SW480 (cell line): ENCODE measurements at regions not wholly inside any gene's neighbourhood (a gene's known extent, or its start where the extent isn't known, plus 50 kb on each side); places are given as distances from the start of the nearest gene placed in this dataset.

Experiments
- DNase-seq: peaks from one replicate; pipeline ENCODE4 v3.0.0-alpha.2; 2016; ENCODE audit warnings: low spot score

DNA sequence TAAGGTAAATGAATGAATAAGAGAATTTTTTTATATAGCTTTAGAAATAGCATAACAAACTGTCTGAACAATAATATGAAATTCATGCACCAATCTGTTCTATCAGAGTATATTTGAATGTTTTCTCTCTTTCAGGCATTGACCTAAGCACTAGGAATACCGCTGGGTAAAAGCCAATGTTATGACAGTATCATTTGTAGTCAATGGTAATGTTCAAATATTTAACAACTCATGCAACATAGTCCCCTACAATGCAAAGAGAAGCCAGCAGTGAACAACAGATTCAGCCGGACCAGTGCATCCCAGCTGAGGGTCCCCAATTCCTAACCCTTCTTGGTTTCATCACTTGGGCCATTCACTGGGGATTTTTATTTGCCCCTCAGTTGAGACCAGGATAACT, 52.6 kb upstream of the MYCBP2 start:
- no peak for DNase-seq

DNA sequence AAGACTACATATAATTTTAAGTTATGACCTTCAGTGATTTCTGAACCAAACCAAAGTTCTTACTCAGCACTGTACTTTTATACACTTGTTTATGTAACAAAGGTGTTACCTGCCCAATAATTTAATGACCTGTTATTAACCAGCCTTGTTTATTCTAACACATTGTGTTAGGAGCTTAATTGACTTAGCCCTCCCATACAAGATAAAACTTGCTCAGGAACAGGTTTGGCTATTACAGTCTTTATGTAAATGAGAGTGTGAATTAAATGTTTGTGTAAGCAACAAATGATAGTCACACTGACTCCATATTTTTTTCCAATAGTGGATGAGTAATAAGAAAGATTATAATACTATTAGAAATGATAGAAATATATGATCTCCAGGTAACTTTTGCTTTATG, 51.8 kb upstream of the MYCBP2 start:
- no peak for DNase-seq

DNA sequence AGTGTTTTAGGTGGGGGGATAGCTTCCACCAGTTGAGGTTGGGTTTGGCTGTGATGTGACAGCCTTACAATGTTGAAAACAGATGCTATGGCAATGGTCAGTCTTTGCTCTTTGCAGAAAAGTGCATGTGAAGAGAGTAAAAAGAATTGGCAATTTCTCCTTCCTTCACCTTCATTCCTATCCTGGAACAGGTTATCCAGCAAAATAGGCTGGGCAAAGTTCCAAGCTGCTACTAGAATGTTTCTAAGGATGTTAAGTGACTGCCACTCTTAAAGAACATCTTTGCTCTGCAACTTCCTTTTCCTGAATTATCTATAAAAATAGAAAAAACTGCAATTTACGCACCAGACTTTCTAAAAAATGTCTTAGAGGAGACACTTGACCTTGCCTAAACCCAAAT, 50.1 kb upstream of the MYCBP2 start:
- no peak for DNase-seq
